HEK293T (cell line): ENCODE measurements at regions not wholly inside any gene's neighbourhood (a gene's known extent, or its start where the extent isn't known, plus 50 kb on each side); places are given as distances from the start of the nearest gene placed in this dataset.

ENCODE experiments used
- BHLHE40 ChIP-seq: fragments of 450-650 bp; IDR thresholded peaks from 2 replicates; pipeline ENCODE4 v1.6.1; 2016; ENCODE audit warnings: mild to moderate bottlenecking, moderate library complexity, borderline replicate concordance
- FOXA1 ChIP-seq: fragments of 450-650 bp; IDR thresholded peaks from 2 replicates; pipeline ENCODE4 v1.6.1; 2016; ENCODE audit warnings: mild to moderate bottlenecking
- FOXM1 ChIP-seq: fragments of 450-650 bp; IDR thresholded peaks from 2 replicates; pipeline ENCODE4 v1.6.1; 2017; ENCODE audit warnings: mild to moderate bottlenecking, borderline replicate concordance
- NFRKB ChIP-seq: fragments of 450-650 bp; IDR thresholded peaks from 2 replicates; pipeline ENCODE4 v1.6.1; 2016; ENCODE audit warnings: mild to moderate bottlenecking, moderate library complexity

GRCh38 chr3:13208706-13209633 lies 135.7 kb upstream of the IQSEC1 start:
- TF ChIP-seq NFRKB (no peak), FOXA1 (no peak), FOXM1 (no peak), BHLHE40 (no peak)
